ENCODE measurements at regions not wholly inside any gene's neighbourhood (a gene's known extent, or its start where the extent isn't known, plus 50 kb on each side); places are given as distances from the start of the nearest gene placed in this dataset.
"Not testable (repeated sequence)": the region's sequence is repeated elsewhere in the genome, so short reads cannot be mapped to it uniquely, and the experiment has no call there.

DNA sequence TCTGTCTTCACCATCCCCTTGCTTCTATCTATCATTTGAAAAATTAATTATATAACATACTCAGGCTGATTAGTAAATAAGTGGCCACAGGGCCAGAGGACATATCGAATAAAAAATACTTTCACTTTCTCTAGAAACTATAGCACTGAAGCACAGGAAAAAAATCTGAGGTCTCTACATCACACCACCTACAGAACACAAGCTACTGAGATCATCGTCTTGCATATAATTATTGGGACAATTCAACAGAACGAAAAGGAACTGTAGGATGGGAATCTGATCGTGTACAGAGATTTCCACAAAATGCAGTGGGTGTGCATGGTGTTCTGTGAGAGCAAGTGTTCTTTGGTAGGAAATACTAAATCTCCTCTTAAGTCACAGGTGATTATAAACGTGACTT, 289.6 kb upstream of the ERCC4 start:
- H3K27me3 ChIP-seq: no peaks in the 10 kb centered on the region
- no peaks in the 10 kb centered on the region for H3K9me3 ChIP-seq
- no peaks in the 10 kb centered on the region for H3K36me3 ChIP-seq
- WGBS, 3 donors: 54 to 58% (median 58%) methylated on average over 5 of the region's 5 CpGs
- intact Hi-C loops (cut with DNase I): loop anchor here in 1 of 4 donors (10.0 kb wide), 1 partner anchor 64 kb away; no protein-coding TSS in a partner anchor
- TF ChIP-seq, protein P1, sequence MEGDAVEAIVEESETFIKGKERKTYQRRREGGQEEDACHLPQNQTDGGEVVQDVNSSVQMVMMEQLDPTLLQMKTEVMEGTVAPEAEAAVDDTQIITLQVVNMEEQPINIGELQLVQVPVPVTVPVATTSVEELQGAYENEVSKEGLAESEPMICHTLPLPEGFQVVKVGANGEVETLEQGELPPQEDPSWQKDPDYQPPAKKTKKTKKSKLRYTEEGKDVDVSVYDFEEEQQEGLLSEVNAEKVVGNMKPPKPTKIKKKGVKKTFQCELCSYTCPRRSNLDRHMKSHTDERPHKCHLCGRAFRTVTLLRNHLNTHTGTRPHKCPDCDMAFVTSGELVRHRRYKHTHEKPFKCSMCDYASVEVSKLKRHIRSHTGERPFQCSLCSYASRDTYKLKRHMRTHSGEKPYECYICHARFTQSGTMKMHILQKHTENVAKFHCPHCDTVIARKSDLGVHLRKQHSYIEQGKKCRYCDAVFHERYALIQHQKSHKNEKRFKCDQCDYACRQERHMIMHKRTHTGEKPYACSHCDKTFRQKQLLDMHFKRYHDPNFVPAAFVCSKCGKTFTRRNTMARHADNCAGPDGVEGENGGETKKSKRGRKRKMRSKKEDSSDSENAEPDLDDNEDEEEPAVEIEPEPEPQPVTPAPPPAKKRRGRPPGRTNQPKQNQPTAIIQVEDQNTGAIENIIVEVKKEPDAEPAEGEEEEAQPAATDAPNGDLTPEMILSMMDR (IDR thresholded peaks at IDR 0.05): no peak
- TF ChIP-seq POLR2A (IDR thresholded peaks at IDR 0.05) (no peak), EP300 (IDR thresholded peaks at IDR 0.05) (no peak)
- DNase-seq: no peak
- H3K27ac ChIP-seq: no peak overlapping the region
- no peak overlapping the region for H3K4me3 ChIP-seq
- no peaks in the 10 kb centered on the region for H3K4me1 ChIP-seq (ENCODE audit: insufficient read depth)

DNA sequence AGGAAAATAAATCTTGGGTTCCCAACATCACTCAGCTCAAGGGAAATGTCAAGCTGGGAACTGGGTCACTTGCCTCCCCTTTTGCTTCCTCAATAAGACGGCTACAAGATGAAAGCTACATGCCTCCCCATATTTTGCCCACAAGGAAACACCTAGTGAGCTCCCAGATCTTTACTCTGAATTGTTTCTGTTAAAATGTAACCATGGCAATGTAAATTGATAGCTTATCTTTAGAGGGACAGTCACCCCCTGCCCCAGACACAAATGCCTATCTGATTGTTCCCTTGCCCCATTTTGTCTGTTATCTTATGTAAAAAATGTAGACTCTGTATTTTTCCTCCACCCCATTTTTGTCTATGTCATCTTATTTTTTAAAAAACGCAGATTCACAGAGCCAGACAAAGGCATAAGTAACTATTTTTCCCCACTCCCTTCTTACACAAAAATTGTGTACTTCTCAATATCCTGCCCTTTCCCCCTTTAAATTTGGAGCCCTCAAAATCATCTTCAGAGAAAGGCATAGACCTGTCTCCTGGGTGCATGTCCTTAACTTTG, 288.7 kb upstream of the ERCC4 start:
- no peak for DNase-seq
- H3K4me3 ChIP-seq: no peak overlapping the region
- TF ChIP-seq EP300 (IDR thresholded peaks at IDR 0.05): no peak
- no peak for TF ChIP-seq POLR2A (IDR thresholded peaks at IDR 0.05)
- TF ChIP-seq, protein P1 (IDR thresholded peaks at IDR 0.05): no peak
- intact Hi-C loops (cut with DNase I): loop anchor here in 1 of 4 donors (10.0 kb wide), 1 partner anchor 64 kb away; no protein-coding TSS in a partner anchor
- H3K9me3 ChIP-seq: no peaks in the 10 kb centered on the region
- H3K27me3 ChIP-seq: no peaks in the 10 kb centered on the region
- H3K36me3 ChIP-seq: no peaks in the 10 kb centered on the region
- 49 to 68% (median 53%) methylated on average over 2 of the region's 2 CpGs for WGBS, 3 donors
- no peak overlapping the region for H3K27ac ChIP-seq
- H3K4me1 ChIP-seq (ENCODE audit: insufficient read depth): no peaks in the 10 kb centered on the region

DNA sequence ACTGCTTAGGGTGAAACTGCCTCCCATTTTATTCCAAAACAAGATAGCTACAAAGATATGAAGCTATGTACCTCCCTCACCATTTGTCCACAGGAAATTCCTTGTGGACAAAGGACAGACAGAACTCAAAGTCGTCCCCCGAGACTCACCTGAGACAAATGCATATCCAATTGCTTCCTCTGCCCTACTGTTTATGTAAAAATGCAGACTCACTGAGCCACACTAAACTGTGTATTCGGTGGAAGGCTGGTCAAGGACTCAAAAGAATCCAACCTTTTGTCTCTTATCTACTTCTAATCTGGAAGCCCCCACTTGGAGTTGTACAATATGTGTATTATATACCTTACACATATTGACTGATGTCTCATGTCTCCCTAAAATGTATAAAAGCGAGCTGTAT, 288.0 kb upstream of the ERCC4 start:
- no peak for DNase-seq
- no peaks in the 10 kb centered on the region for H3K9me3 ChIP-seq
- 51 to 59% (median 57%) methylated on average over 4 of the region's 4 CpGs for WGBS, 3 donors
- H3K27me3 ChIP-seq: no peaks in the 10 kb centered on the region
- no peak overlapping the region for H3K27ac ChIP-seq
- TF ChIP-seq EP300 (IDR thresholded peaks at IDR 0.05) (no peak), POLR2A (IDR thresholded peaks at IDR 0.05) (no peak)
- TF ChIP-seq, protein P1 (IDR thresholded peaks at IDR 0.05): no peak
- no peak overlapping the region for H3K4me3 ChIP-seq
- H3K4me1 ChIP-seq (ENCODE audit: insufficient read depth): no peaks in the 10 kb centered on the region
- no peaks in the 10 kb centered on the region for H3K36me3 ChIP-seq
- intact Hi-C loops (cut with DNase I): loop anchor here in 1 of 4 donors (10.0 kb wide), 1 partner anchor 63 kb away; no protein-coding TSS in a partner anchor

DNA sequence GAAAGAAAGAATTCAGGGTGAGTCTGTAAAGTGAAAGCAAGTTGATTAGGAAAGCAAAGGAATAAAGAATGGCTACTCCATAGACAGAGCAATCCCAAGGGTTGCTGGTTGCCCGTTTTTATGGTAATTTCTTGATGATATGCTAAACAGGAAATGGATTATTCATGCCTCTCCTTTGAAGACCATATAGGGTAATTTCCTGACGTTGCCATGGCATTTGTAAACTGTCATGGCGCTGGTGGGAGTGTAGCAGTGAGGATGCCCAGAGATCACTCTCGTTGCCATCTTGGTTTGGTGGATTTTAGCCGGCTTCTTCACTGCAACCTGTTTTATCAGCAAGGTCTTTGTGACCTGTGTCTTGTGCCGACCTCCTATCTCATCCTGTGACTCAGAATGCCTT, 287.4 kb upstream of the ERCC4 start:
- H3K4me3 ChIP-seq: not testable (repeated sequence)
- intact Hi-C loops (cut with DNase I): loop anchor here in 1 of 4 donors (10.0 kb wide), 1 partner anchor 62 kb away; no protein-coding TSS in a partner anchor

DNA sequence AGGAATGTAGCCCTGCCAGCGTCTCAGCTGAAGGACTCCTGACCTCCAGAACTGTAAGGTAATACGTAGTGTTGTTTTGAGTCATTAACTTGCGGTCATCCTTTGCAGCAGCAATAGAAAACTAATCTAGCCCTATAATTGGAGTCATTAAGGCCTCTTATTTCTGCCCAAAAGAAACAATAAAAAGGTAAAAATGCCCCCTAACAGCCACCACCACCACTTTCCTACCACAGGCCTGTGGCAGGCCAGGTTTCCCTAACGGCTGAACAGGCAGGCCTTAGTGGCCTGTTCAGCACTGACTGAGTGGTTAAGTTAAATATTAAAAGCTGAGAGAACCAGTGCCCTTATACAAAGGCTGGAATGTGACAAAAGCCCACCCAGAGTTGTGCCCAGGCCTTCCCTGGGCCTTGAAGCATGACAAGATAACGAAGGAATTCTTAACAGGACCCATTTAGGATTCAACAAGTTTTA, 286.5 kb upstream of the ERCC4 start:
- Histone ChIP-seq H3K4me3 (no peak overlapping the region), H3K36me3 (no peaks in the 10 kb centered on the region), H3K27me3 (no peaks in the 10 kb centered on the region), H3K9me3 (no peaks in the 10 kb centered on the region), H3K27ac (no peak overlapping the region), H3K4me1 (ENCODE audit: insufficient read depth) (no peaks in the 10 kb centered on the region)
- WGBS, 3 donors: 63 to 73% (median 68%) methylated on average over 5 of the region's 5 CpGs
- intact Hi-C loops (cut with DNase I): loop anchor here in 1 of 4 donors (10.0 kb wide), 1 partner anchor 61 kb away; no protein-coding TSS in a partner anchor
- TF ChIP-seq POLR2A (IDR thresholded peaks at IDR 0.05) (no peak), EP300 (IDR thresholded peaks at IDR 0.05) (no peak)
- TF ChIP-seq, protein P1 (IDR thresholded peaks at IDR 0.05): no peak
- no peak for DNase-seq

More for the DNA sequence above, 287.4 kb upstream of the ERCC4 start:
- not testable (repeated sequence) for H3K4me1 ChIP-seq (ENCODE audit: insufficient read depth); H3K27me3 ChIP-seq; H3K27ac ChIP-seq; DNase-seq; H3K9me3 ChIP-seq; H3K36me3 ChIP-seq
- 70 to 83% (median 75%) methylated on average over 6 of the region's 6 CpGs for WGBS, 3 donors
